HepG2 (cell line): ENCODE measurements at regions not wholly inside any gene's neighbourhood (a gene's known extent, or its start where the extent isn't known, plus 50 kb on each side); places are given as distances from the start of the nearest gene placed in this dataset.

Experiments used
- ATAC-seq: fragments of 200-7000 bp; cut with Tn5 transposase; 3 replicates; pipeline ENCODE4 v1.9.1; 2020; ENCODE audit warnings: mild to moderate bottlenecking, moderate library complexity
- BruUV-seq: library from RNA; stranded (reverse); fragments of 400-500 nt; replicated peaks from 2 replicates; lab custom pipeline; 2021; lab: Mats Ljungman, UMichigan
- CTCF ChIA-PET: fragments of 300-600 bp; formaldehyde crosslinking; extraction: SDS; loops from one replicate; lab custom pipeline; 2021; ENCODE audit warnings: low total read pairs, inconsistent platforms, low intra/inter-chr PET ratio; lab: Yijun Ruan, JAX
- POLR2A ChIA-PET: fragments of 350-600 bp; sonication (Branson Sonifier 250); formaldehyde crosslinking; loops from one replicate; lab custom pipeline; 2020; ENCODE audit warnings: antibody characterized with exemption, inconsistent platforms; lab: Yijun Ruan, JAX
- DNase-seq: peaks from one replicate; pipeline ENCODE4 v3.0.0-alpha.2; 2015; ENCODE audit warnings: low spot score
- FAIRE-seq: peaks from 3 replicates; lab custom pipeline; 2011; peaks lifted over from hg19 to GRCh38; lab: Jason Lieb, UNC
- H2AFZ ChIP-seq: one replicate; pipeline ENCODE4 v1.6.1; 2011; ENCODE audit warnings: low read length, inconsistent platforms
- H3K27ac ChIP-seq: fragments of 300-600 bp; 3 replicates; pipeline ENCODE4 v1.8.0; 2011; ENCODE audit warnings: mixed run types, mild to moderate bottlenecking, mixed read lengths, low read length, inconsistent platforms; ENCODE audit not compliant: insufficient read depth; ENCODE audit errors: extremely low read length
- H3K27me3 ChIP-seq, 2 experiments: fragments of 200-600 bp in 1 of 2; 2 replicates in 1 of 2; 3 replicates in 1 of 2; pipeline versions ENCODE4 v1.6.0 to v1.8.0; 2011; ENCODE audit warnings: low read length in 2 of 2, mild to moderate bottlenecking in 2 of 2, moderate library complexity in 2 of 2, inconsistent platforms in 1 of 2; ENCODE audit not compliant: insufficient read depth in 2 of 2, control insufficient read depth in 1 of 2
- H3K36me3 ChIP-seq, 2 experiments: fragments of 200-600 bp in 1 of 2; replicated peaks in 1 of 2; 2 replicates in 1 of 2; 3 replicates in 1 of 2; pipeline versions ENCODE4 v1.5.1 to v1.8.0; 2011; ENCODE audit warnings: low read length in 2 of 2, inconsistent platforms in 1 of 2; ENCODE audit not compliant: insufficient read depth in 2 of 2, control insufficient read depth in 1 of 2
- H3K4me1 ChIP-seq: 2 replicates; pipeline ENCODE4 v1.5.1; 2012; ENCODE audit warnings: low read length, inconsistent platforms; ENCODE audit not compliant: insufficient read depth
- H3K4me2 ChIP-seq: 2 replicates; pipeline ENCODE4 v1.6.0; 2011; ENCODE audit warnings: low read depth, low read length, inconsistent platforms
- H3K4me3 ChIP-seq, 3 experiments: fragments of 200-600 bp in 1 of 3; sonication (generic), shearing (Covaris generic) in 1 of 3; replicated peaks in 1 of 3; 2 replicates each; pipeline ENCODE4 v1.5.1; 2011 to 2016; ENCODE audit warnings: low read length in 3 of 3, inconsistent platforms in 2 of 3, low read depth in 2 of 3, mild to moderate bottlenecking in 2 of 3, control low read depth in 1 of 3, mixed read lengths in 1 of 3; ENCODE audit not compliant: insufficient read depth in 1 of 3
- H3K79me2 ChIP-seq: one replicate; pipeline ENCODE4 v1.6.1; 2011; ENCODE audit warnings: low read length, inconsistent platforms; ENCODE audit not compliant: insufficient read depth
- H3K9ac ChIP-seq: 2 replicates; pipeline ENCODE4 v1.6.0; 2011; ENCODE audit warnings: mild to moderate bottlenecking, low read depth, low read length, inconsistent platforms; ENCODE audit not compliant: insufficient read depth
- H3K9me3 ChIP-seq: 2 replicates; pipeline ENCODE4 v1.5.1; 2012; ENCODE audit warnings: mild to moderate bottlenecking, low read length
- H4K20me1 ChIP-seq: 2 replicates; pipeline ENCODE4 v1.6.0; 2011; ENCODE audit warnings: inconsistent platforms, mild to moderate bottlenecking, low read length, moderate library complexity; ENCODE audit not compliant: insufficient read depth
- AGO2 ChIP-seq: fragments of 200-400 bp; formaldehyde crosslinking; optimal IDR thresholded peaks from 2 replicates; pipeline ENCODE3; 2017; ENCODE audit warnings: mild to moderate bottlenecking, low read depth, low read length, moderate library complexity
- CAMTA2 ChIP-seq: sonication (generic); formaldehyde crosslinking; IDR thresholded peaks from 2 replicates; pipeline ENCODE4 v1.4.0; 2020; ENCODE audit warnings: mild to moderate bottlenecking, missing genetic modification reagents, borderline replicate concordance
- EHMT2 ChIP-seq: fragments of 200-600 bp; sonication (generic); IDR thresholded peaks from 2 replicates; pipeline ENCODE4 v1.7.0; 2017; ENCODE audit warnings: antibody characterized with exemption, low read depth, low read length, borderline replicate concordance
- NFE2 ChIP-seq: sonication (generic); formaldehyde crosslinking; IDR thresholded peaks from 2 replicates; pipeline ENCODE4 v1.4.0; 2020; ENCODE audit warnings: missing genetic modification reagents
- ZNF24 ChIP-seq: fragments of 450-650 bp; IDR thresholded peaks from 2 replicates; pipeline ENCODE4 v1.6.1; 2017; ENCODE audit warnings: antibody characterized with exemption, mild to moderate bottlenecking
- WGBS: methylation state at CpG from one replicate; pipeline ENCODE4 v1.1.6; 2017; ENCODE audit warnings: low lambda C conversion rate; 5-methylcytosine and 5-hydroxymethylcytosine counted together
- in situ Hi-C: cut with HindIII; loops from 2 replicates; pipeline ENCODE4 v1.10.0; 2017; ENCODE audit warnings: low pct_unique_long_range_greater_than_20kb; ENCODE audit not compliant: extremely low pct_ligation_motif_present
- intact Hi-C: fragments of 100-400 bp; cut with micrococcal nuclease; formaldehyde crosslinking; loops from one replicate; pipeline ENCODE4 v1.10.0; 2022; ENCODE audit not compliant: unreplicated experiment
- TF ChIP-seq, protein P1 (sequence below): sonication (generic); formaldehyde crosslinking; IDR thresholded peaks from 2 replicates; pipeline ENCODE4 v1.4.0; 2020; ENCODE audit warnings: missing genetic modification reagents, borderline replicate concordance
- TF ChIP-seq, protein P2 (sequence below): sonication (generic); formaldehyde crosslinking; IDR thresholded peaks from 2 replicates; pipeline ENCODE4 v1.5.1; 2020; ENCODE audit warnings: missing genetic modification reagents, mild to moderate bottlenecking, borderline replicate concordance
- TF ChIP-seq, protein P3 (sequence below): sonication (generic); formaldehyde crosslinking; IDR thresholded peaks from 2 replicates; pipeline ENCODE4 v1.5.0; 2020; ENCODE audit warnings: missing genetic modification reagents
- TF ChIP-seq, protein P4 (sequence below): sonication (generic); formaldehyde crosslinking; IDR thresholded peaks from 2 replicates; pipeline ENCODE4 v1.8.1; 2022; ENCODE audit warnings: low read depth, mild to moderate bottlenecking, missing genetic modification reagents

DNA sequence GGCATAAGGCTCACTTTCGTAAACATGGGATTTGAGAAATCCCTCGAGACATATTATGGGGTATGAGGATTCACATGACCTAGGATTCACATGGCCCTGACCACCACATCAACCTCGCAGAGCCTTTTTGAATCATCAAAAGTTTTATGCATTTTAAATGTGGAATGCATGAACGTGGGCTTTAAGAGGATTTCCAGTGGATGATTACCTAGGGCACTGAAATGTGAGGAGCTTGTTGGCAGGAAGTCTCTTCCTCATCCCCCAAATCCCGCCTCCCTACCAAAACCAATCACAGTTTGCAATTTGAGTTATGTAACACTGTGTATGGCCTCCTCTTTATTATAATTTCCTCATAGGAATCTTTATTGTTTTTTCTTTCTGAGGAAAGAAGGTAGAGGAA lies 659.6 kb upstream of the TBX3 start:
- BruUV-seq, result no TSS peak
- TF ChIP-seq ZNF24 (no peak), AGO2 (no peak), CAMTA2 (CRISPR knock-in tag) (no peak), EHMT2 (no peak), NFE2 (CRISPR knock-in tag) (no peak)
- TF ChIP-seq, protein P1, sequence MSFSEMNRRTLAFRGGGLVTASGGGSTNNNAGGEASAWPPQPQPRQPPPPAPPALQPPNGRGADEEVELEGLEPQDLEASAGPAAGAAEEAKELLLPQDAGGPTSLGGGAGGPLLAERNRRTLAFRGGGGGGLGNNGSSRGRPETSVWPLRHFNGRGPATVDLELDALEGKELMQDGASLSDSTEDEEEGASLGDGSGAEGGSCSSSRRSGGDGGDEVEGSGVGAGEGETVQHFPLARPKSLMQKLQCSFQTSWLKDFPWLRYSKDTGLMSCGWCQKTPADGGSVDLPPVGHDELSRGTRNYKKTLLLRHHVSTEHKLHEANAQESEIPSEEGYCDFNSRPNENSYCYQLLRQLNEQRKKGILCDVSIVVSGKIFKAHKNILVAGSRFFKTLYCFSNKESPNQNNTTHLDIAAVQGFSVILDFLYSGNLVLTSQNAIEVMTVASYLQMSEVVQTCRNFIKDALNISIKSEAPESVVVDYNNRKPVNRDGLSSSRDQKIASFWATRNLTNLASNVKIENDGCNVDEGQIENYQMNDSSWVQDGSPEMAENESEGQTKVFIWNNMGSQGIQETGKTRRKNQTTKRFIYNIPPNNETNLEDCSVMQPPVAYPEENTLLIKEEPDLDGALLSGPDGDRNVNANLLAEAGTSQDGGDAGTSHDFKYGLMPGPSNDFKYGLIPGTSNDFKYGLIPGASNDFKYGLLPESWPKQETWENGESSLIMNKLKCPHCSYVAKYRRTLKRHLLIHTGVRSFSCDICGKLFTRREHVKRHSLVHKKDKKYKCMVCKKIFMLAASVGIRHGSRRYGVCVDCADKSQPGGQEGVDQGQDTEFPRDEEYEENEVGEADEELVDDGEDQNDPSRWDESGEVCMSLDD (CRISPR knock-in tag), result no peak
- TF ChIP-seq, protein P2, sequence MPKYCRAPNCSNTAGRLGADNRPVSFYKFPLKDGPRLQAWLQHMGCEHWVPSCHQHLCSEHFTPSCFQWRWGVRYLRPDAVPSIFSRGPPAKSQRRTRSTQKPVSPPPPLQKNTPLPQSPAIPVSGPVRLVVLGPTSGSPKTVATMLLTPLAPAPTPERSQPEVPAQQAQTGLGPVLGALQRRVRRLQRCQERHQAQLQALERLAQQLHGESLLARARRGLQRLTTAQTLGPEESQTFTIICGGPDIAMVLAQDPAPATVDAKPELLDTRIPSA (CRISPR knock-in tag), result no peak
- TF ChIP-seq, protein P3, sequence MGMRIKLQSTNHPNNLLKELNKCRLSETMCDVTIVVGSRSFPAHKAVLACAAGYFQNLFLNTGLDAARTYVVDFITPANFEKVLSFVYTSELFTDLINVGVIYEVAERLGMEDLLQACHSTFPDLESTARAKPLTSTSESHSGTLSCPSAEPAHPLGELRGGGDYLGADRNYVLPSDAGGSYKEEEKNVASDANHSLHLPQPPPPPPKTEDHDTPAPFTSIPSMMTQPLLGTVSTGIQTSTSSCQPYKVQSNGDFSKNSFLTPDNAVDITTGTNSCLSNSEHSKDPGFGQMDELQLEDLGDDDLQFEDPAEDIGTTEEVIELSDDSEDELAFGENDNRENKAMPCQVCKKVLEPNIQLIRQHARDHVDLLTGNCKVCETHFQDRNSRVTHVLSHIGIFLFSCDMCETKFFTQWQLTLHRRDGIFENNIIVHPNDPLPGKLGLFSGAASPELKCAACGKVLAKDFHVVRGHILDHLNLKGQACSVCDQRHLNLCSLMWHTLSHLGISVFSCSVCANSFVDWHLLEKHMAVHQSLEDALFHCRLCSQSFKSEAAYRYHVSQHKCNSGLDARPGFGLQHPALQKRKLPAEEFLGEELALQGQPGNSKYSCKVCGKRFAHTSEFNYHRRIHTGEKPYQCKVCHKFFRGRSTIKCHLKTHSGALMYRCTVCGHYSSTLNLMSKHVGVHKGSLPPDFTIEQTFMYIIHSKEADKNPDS (CRISPR knock-in tag), result no peak
- TF ChIP-seq, protein P4, sequence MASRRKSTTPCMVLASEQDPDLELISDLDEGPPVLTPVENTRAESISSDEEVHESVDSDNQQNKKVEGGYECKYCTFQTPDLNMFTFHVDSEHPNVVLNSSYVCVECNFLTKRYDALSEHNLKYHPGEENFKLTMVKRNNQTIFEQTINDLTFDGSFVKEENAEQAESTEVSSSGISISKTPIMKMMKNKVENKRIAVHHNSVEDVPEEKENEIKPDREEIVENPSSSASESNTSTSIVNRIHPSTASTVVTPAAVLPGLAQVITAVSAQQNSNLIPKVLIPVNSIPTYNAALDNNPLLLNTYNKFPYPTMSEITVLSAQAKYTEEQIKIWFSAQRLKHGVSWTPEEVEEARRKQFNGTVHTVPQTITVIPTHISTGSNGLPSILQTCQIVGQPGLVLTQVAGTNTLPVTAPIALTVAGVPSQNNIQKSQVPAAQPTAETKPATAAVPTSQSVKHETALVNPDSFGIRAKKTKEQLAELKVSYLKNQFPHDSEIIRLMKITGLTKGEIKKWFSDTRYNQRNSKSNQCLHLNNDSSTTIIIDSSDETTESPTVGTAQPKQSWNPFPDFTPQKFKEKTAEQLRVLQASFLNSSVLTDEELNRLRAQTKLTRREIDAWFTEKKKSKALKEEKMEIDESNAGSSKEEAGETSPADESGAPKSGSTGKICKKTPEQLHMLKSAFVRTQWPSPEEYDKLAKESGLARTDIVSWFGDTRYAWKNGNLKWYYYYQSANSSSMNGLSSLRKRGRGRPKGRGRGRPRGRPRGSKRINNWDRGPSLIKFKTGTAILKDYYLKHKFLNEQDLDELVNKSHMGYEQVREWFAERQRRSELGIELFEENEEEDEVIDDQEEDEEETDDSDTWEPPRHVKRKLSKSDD (CRISPR knock-in tag), result no peak
- Histone ChIP-seq H3K9ac (no peak overlapping the region), H3K4me3 (no peak overlapping the region), H3K36me3 (no peaks in the 10 kb centered on the region), H3K4me2 (no peak overlapping the region), H3K79me2 (no peaks in the 10 kb centered on the region), H3K9me3 (no peaks in the 10 kb centered on the region), H3K27ac (no peak overlapping the region), H3K4me1 (peaks cover 6% of the 10 kb centered on the region; the same call in 1 of the 2 replicates), H4K20me1 (no peaks in the 10 kb centered on the region), H3K27me3 (no peaks in the 10 kb centered on the region), H2AFZ (no peak overlapping the region)
- CTCF ChIA-PET, result no interaction called here
- FAIRE-seq, result no peak
- intact Hi-C loops, result no loop called here
- ATAC-seq, result no peak
- DNase-seq, result no peak
- POLR2A ChIA-PET, result no interaction called here
- in situ Hi-C loops, result no loop called here
- WGBS, result 19% methylated on average over 5 of the region's 5 CpGs
